ENCODE measurements at regions not wholly inside any gene's neighbourhood (a gene's known extent, or its start where the extent isn't known, plus 50 kb on each side); places are given as distances from the start of the nearest gene placed in this dataset.
"Not testable (repeated sequence)": the region's sequence is repeated elsewhere in the genome, so short reads cannot be mapped to it uniquely, and the experiment has no call there.

- DNase-seq, result no peak
Measured at GRCh38 chr1:64318428-64318827, 115.0 kb downstream of the UBE2U start.

- DNase-seq, result no peak
Measured at GRCh38 chr1:64320007-64320406, 116.6 kb downstream of the UBE2U start.

GRCh38 chr1:64320470-64320869, 117.0 kb downstream of the UBE2U start:
- DNase-seq, result no peak

GRCh38 chr1:64320922-64321614, 117.6 kb downstream of the UBE2U start:
- DNase-seq, result no peak

- DNase-seq, result no peak
Measured at GRCh38 chr1:64323054-64323453, 119.6 kb downstream of the UBE2U start.

- DNase-seq, result no peak
Measured at GRCh38 chr1:64323882-64324281, 120.5 kb downstream of the UBE2U start.

GRCh38 chr1:64325856-64326255, 122.4 kb downstream of the UBE2U start:
- DNase-seq, result no peak

GRCh38 chr1:64327119-64327518, 123.7 kb downstream of the UBE2U start:
- no peak for DNase-seq

GRCh38 chr1:64328193-64328592, 124.8 kb downstream of the UBE2U start:
- DNase-seq, result no peak

GRCh38 chr1:64330839-64331238, 127.4 kb downstream of the UBE2U start:
- DNase-seq, result no peak

GRCh38 chr1:64335636-64336035, 132.2 kb downstream of the UBE2U start:
- no peak for DNase-seq

GRCh38 chr1:64337475-64337874, 132.5 kb upstream of the CACHD1 start:
- DNase-seq, result no peak

- DNase-seq, result no peak
Measured at GRCh38 chr1:64337926-64338325, 132.0 kb upstream of the CACHD1 start.

GRCh38 chr1:64340361-64340760, 129.6 kb upstream of the CACHD1 start:
- DNase-seq, result no peak

- DNase-seq, result peak; percentile 79
Measured at GRCh38 chr1:64343105-64343822, 126.7 kb upstream of the CACHD1 start.

- DNase-seq, result peak; percentile 43
Measured at GRCh38 chr1:64343823-64344190, 126.1 kb upstream of the CACHD1 start.

- no peak for DNase-seq
Measured at GRCh38 chr1:64348270-64348960, 121.5 kb upstream of the CACHD1 start.

GRCh38 chr1:64348961-64349648, 120.8 kb upstream of the CACHD1 start:
- DNase-seq, result no peak

GRCh38 chr1:64355534-64355933, 114.4 kb upstream of the CACHD1 start:
- not testable (repeated sequence) for DNase-seq

- no peak for DNase-seq
Measured at GRCh38 chr1:64356636-64357256, 113.2 kb upstream of the CACHD1 start.

- DNase-seq, result no peak
Measured at GRCh38 chr1:64357422-64357821, 112.5 kb upstream of the CACHD1 start.

GRCh38 chr1:64358692-64359091, 111.2 kb upstream of the CACHD1 start:
- no peak for DNase-seq

- DNase-seq, result no peak
Measured at GRCh38 chr1:64361974-64362373, 108.0 kb upstream of the CACHD1 start.
